H1 (cell line): ENCODE measurements at regions not wholly inside any gene's neighbourhood (a gene's known extent, or its start where the extent isn't known, plus 50 kb on each side); places are given as distances from the start of the nearest gene placed in this dataset.

Experiments used
- CTCF ChIA-PET: fragments of 300-600 bp; sonication (Branson Sonifier 250); formaldehyde crosslinking; loops from one replicate; lab custom pipeline; 2021; ENCODE audit not compliant: partially characterized antibody; lab: Charles Lee
- POLR2A ChIA-PET: fragments of 300-600 bp; sonication (Branson Sonifier 250); formaldehyde crosslinking; loops from one replicate; lab custom pipeline; 2021; ENCODE audit warnings: inconsistent platforms; ENCODE audit not compliant: partially characterized antibody; lab: Charles Lee
- DNase-seq, 2 experiments: peaks; one replicate each; pipeline versions ENCODE4 v3.0.0 to v3.0.0-alpha.2; 2010 to 2022; ENCODE audit warnings: low spot score in 2 of 2, low read depth in 1 of 2, mixed read lengths in 1 of 2
- FAIRE-seq: peaks from 2 replicates; lab custom pipeline; 2011; peaks lifted over from hg19 to GRCh38; lab: Jason Lieb, UNC
- H2AFZ ChIP-seq: 2 replicates; pipeline ENCODE4 v1.8.1; 2012; ENCODE audit warnings: low read length, inconsistent platforms
- H2AK5ac ChIP-seq: 2 replicates; pipeline ENCODE4 v1.6.1; 2013; ENCODE audit warnings: low read depth, low read length
- H2BK120ac ChIP-seq: replicated peaks from 2 replicates; pipeline ENCODE3; 2013; ENCODE audit warnings: low read depth, low read length, inconsistent platforms
- H2BK12ac ChIP-seq: 2 replicates; pipeline ENCODE4 v1.6.1; 2013; ENCODE audit warnings: low read depth, low read length
- H2BK15ac ChIP-seq: 2 replicates; pipeline ENCODE4 v1.6.1; 2013; ENCODE audit warnings: low read length
- H2BK20ac ChIP-seq: 2 replicates; pipeline ENCODE4 v1.6.1; 2013; ENCODE audit warnings: low read length
- H2BK5ac ChIP-seq: 2 replicates; pipeline ENCODE4 v1.6.1; 2013; ENCODE audit warnings: low read depth, low read length
- H3K14ac ChIP-seq: 2 replicates; pipeline ENCODE4 v1.6.1; 2013; ENCODE audit warnings: inconsistent platforms; ENCODE audit not compliant: insufficient read length
- H3K18ac ChIP-seq: 2 replicates; pipeline ENCODE4 v1.6.1; 2013; ENCODE audit warnings: low read length; ENCODE audit errors: extremely low read depth
- H3K23ac ChIP-seq: 2 replicates; pipeline ENCODE4 v1.6.1; 2013; ENCODE audit warnings: inconsistent platforms; ENCODE audit not compliant: insufficient read length
- H3K23me2 ChIP-seq: 2 replicates; pipeline ENCODE4 v1.6.1; 2013; ENCODE audit warnings: low read depth, low read length
- H3K27ac ChIP-seq: 2 replicates; pipeline ENCODE4 v1.6.1; 2011; ENCODE audit warnings: low read depth, low read length, inconsistent platforms
- H3K27me3 ChIP-seq, 4 experiments: replicated peaks in 1 of 4; 1 replicate in 1 of 4; 2 replicates in 3 of 4; pipeline versions ENCODE4 v1.6.1 to v1.8.1; 2011 to 2013; ENCODE audit warnings: low read length in 3 of 4, mild to moderate bottlenecking in 3 of 4, inconsistent platforms in 2 of 4, mixed read lengths in 2 of 4, moderate library complexity in 1 of 4; ENCODE audit not compliant: control insufficient read depth in 3 of 4, insufficient read depth in 3 of 4; ENCODE audit errors: extremely low read depth in 1 of 4
- H3K36me3 ChIP-seq, 4 experiments: 2 replicates each; pipeline versions ENCODE4 v1.6.1 to v1.8.1; 2011 to 2013; ENCODE audit warnings: mild to moderate bottlenecking in 4 of 4, low read length in 3 of 4, moderate library complexity in 2 of 4, control low read depth in 1 of 4, inconsistent platforms in 1 of 4; ENCODE audit not compliant: insufficient read depth in 4 of 4, control insufficient read depth in 2 of 4
- H3K4ac ChIP-seq: replicated peaks from 2 replicates; pipeline ENCODE3; 2013; ENCODE audit warnings: low read length, low read depth, mixed read lengths, inconsistent platforms; ENCODE audit not compliant: insufficient read length
- H3K4me1 ChIP-seq, 4 experiments: replicated peaks in 1 of 4; 1 replicate in 1 of 4; 2 replicates in 3 of 4; pipeline versions ENCODE4 v1.6.1 to v1.8.1; 2011 to 2013; ENCODE audit warnings: low read length in 3 of 4, inconsistent platforms in 2 of 4, mixed read lengths in 1 of 4; ENCODE audit not compliant: insufficient read depth in 4 of 4, control insufficient read depth in 3 of 4
- H3K4me2 ChIP-seq, 2 experiments: 2 replicates each; pipeline versions ENCODE4 v1.6.1 to v1.8.1; 2011 to 2013; ENCODE audit warnings: low read depth in 2 of 2, low read length in 2 of 2, control low read depth in 1 of 2, inconsistent platforms in 1 of 2, mild to moderate bottlenecking in 1 of 2; ENCODE audit not compliant: insufficient read depth in 1 of 2
- H3K4me3 ChIP-seq, 4 experiments: fragments of 200-600, 300-600 bp in 1 of 4; sonication (generic), shearing (Covaris generic), sonication (Bioruptor Twin) in 1 of 4; 2 replicates each; pipeline versions ENCODE4 v1.5.1 to v1.8.1; 2011 to 2016; ENCODE audit warnings: low read length in 4 of 4, low read depth in 3 of 4, control low read depth in 2 of 4, inconsistent platforms in 2 of 4, mild to moderate bottlenecking in 2 of 4, mixed read lengths in 1 of 4, moderate library complexity in 1 of 4; ENCODE audit not compliant: insufficient read depth in 2 of 4; ENCODE audit errors: extremely low read depth in 1 of 4
- H3K56ac ChIP-seq: replicated peaks from 2 replicates; pipeline ENCODE3; 2013; ENCODE audit warnings: low read depth, mild to moderate bottlenecking, mixed read lengths, low read length, inconsistent platforms; ENCODE audit not compliant: insufficient read length
- H3K79me1 ChIP-seq: 2 replicates; pipeline ENCODE4 v1.6.1; 2013; ENCODE audit warnings: low read depth, low read length, control low read depth
- H3K79me2 ChIP-seq, 2 experiments: 2 replicates each; pipeline versions ENCODE4 v1.6.1 to v1.8.1; 2012 to 2013; ENCODE audit warnings: low read length in 2 of 2, mild to moderate bottlenecking in 2 of 2, inconsistent platforms in 1 of 2; ENCODE audit not compliant: insufficient read depth in 2 of 2, control insufficient read depth in 1 of 2
- H3K9ac ChIP-seq, 4 experiments: replicated peaks in 1 of 4; 1 replicate in 1 of 4; 2 replicates in 3 of 4; pipeline versions ENCODE4 v1.6.1 to v1.8.1; 2011 to 2013; ENCODE audit warnings: low read depth in 3 of 4, low read length in 3 of 4, control low read depth in 2 of 4, mild to moderate bottlenecking in 2 of 4, moderate library complexity in 2 of 4, inconsistent platforms in 1 of 4; ENCODE audit errors: extremely low read depth in 1 of 4
- H3K9me3 ChIP-seq, 2 experiments: 2 replicates each; pipeline versions ENCODE4 v1.6.1 to v1.8.1; 2012 to 2013; ENCODE audit warnings: mild to moderate bottlenecking in 2 of 2, moderate library complexity in 2 of 2, control low read depth in 1 of 2, inconsistent platforms in 1 of 2, low read depth in 1 of 2, low read length in 1 of 2, mixed read lengths in 1 of 2; ENCODE audit not compliant: insufficient read depth in 2 of 2
- H4K20me1 ChIP-seq, 2 experiments: replicated peaks in 1 of 2; 2 replicates each; pipeline versions ENCODE3 to v1.8.1; 2011 to 2013; ENCODE audit warnings: inconsistent platforms in 2 of 2, low read length in 2 of 2, mild to moderate bottlenecking in 1 of 2; ENCODE audit not compliant: insufficient read depth in 2 of 2, control insufficient read depth in 1 of 2
- H4K5ac ChIP-seq: 2 replicates; pipeline ENCODE4 v1.6.1; 2013; ENCODE audit warnings: low read length, low read depth, mixed read lengths, inconsistent platforms; ENCODE audit not compliant: insufficient read length
- H4K8ac ChIP-seq: 2 replicates; pipeline ENCODE4 v1.8.0; 2013; ENCODE audit warnings: mild to moderate bottlenecking, moderate library complexity, low read length, inconsistent platforms; ENCODE audit not compliant: insufficient read depth; ENCODE audit errors: extremely low read depth
- H4K91ac ChIP-seq: replicated peaks from 2 replicates; pipeline ENCODE3; 2013; ENCODE audit warnings: low read length, mixed read lengths, inconsistent platforms; ENCODE audit not compliant: insufficient read length
- BACH1 ChIP-seq: IDR thresholded peaks from 2 replicates; pipeline ENCODE4 v1.6.1; 2012; ENCODE audit warnings: low read length, improper control_type of control experiment
- CBX8 ChIP-seq: fragments of 300-800, 300-1000 bp; sonication (generic); IDR thresholded peaks from 2 replicates; pipeline ENCODE4 v1.7.1; 2016; ENCODE audit warnings: low read depth, low read length, borderline replicate concordance
- CHD1 ChIP-seq: IDR thresholded peaks from 2 replicates; pipeline ENCODE4 v1.6.1; 2012; ENCODE audit warnings: low read depth, low read length, improper control_type of control experiment
- CREB1 ChIP-seq: IDR thresholded peaks from 2 replicates; pipeline ENCODE4 v1.6.1; 2012; ENCODE audit warnings: inconsistent platforms
- EP300 ChIP-seq, 2 experiments: IDR thresholded peaks; 1 replicate in 1 of 2; 2 replicates in 1 of 2; pipeline ENCODE4 v1.6.1; 2011 to 2012; ENCODE audit warnings: low read depth in 2 of 2, low read length in 2 of 2, mild to moderate bottlenecking in 2 of 2, borderline replicate concordance in 1 of 2, inconsistent platforms in 1 of 2, moderate library complexity in 1 of 2
- GABPA ChIP-seq: IDR thresholded peaks from 2 replicates; pipeline ENCODE4 v1.6.1; 2011; ENCODE audit warnings: mild to moderate bottlenecking, low read length, moderate library complexity, borderline replicate concordance; ENCODE audit not compliant: insufficient read depth
- KDM5A ChIP-seq: fragments of 200-600 bp; IDR thresholded peaks from 2 replicates; pipeline ENCODE4 v1.7.1; 2012; ENCODE audit warnings: mild to moderate bottlenecking, low read length, inconsistent platforms, mixed read lengths
- RBBP5 ChIP-seq: IDR thresholded peaks from 2 replicates; pipeline ENCODE4 v1.7.1; 2012; ENCODE audit warnings: low read depth, mild to moderate bottlenecking, inconsistent platforms, low read length, moderate library complexity, borderline replicate concordance
- SAP30 ChIP-seq: fragments of 300-600 bp; sonication (generic); IDR thresholded peaks from 2 replicates; pipeline ENCODE4 v1.7.1; 2012; ENCODE audit warnings: low read length, moderate library complexity, mild to moderate bottlenecking, inconsistent platforms; ENCODE audit not compliant: insufficient read depth, insufficient replicate concordance
- SIN3A ChIP-seq, 2 experiments: IDR thresholded peaks in 1 of 2; conservative IDR thresholded peaks in 1 of 2; 2 replicates each; pipeline ENCODE4 v1.6.1; 2011 to 2012; ENCODE audit warnings: low read length in 2 of 2, improper control_type of control experiment in 1 of 2, low read depth in 1 of 2, mild to moderate bottlenecking in 1 of 2
- SP2 ChIP-seq: IDR thresholded peaks from 2 replicates; pipeline ENCODE4 v1.6.1; 2012; ENCODE audit warnings: mild to moderate bottlenecking, low read length, inconsistent platforms
- SRF ChIP-seq: IDR thresholded peaks from 2 replicates; pipeline ENCODE4 v1.6.1; 2011; ENCODE audit warnings: mild to moderate bottlenecking, low read depth, low read length, moderate library complexity
- TAF7 ChIP-seq: optimal IDR thresholded peaks from 2 replicates; pipeline ENCODE3; 2011; ENCODE audit warnings: low read depth, mild to moderate bottlenecking, inconsistent platforms, low read length, moderate library complexity, borderline replicate concordance
- WGBS, 2 experiments: shearing (Covaris generic) in 1 of 2; methylation state at CpG; one replicate each; pipeline versions ENCODE4 v1.1.6 to v1.1.7; 2013 to 2015; ENCODE audit warnings: low lambda C conversion rate in 2 of 2, mixed read lengths in 2 of 2, inconsistent platforms in 1 of 2, low coverage in 1 of 2, missing lambda C conversion rate in 1 of 2; ENCODE audit not compliant: insufficient replicate concordance in 2 of 2, insufficient coverage in 1 of 2, insufficient read length in 1 of 2; ENCODE audit errors: extremely low coverage in 1 of 2, missing lambda C conversion rate in 1 of 2; 5-methylcytosine and 5-hydroxymethylcytosine counted together
- TF ChIP-seq, protein P1 (sequence below): IDR thresholded peaks from 2 replicates; pipeline ENCODE4 v1.6.1; 2012; ENCODE audit warnings: inconsistent platforms

DNA sequence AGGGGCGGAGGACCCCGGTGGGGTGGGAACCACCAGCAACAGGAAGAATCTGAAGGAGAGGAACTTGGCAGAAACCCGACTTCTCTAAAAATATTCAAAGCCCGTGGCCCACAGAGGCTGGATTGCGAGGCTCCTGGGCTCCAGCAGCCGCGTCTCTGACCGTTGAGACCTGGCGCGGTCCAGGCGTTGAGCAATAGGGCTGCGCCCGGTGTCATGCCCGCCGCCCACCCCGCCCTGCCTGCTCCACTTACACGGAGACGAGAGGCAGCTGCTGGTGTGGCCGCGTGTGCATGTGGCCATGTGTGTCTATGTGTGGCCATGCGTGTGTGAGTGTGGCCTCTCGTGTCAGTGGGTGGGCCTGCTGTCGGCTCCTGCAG, 83.6 kb downstream of the IRF8 start:
- H3K23ac ChIP-seq, result no peak overlapping the region
- no peaks in the 10 kb centered on the region for H3K4me1 ChIP-seq
- no peaks in the 10 kb centered on the region for H3K79me1 ChIP-seq
- no peak overlapping the region for H4K5ac ChIP-seq
- H3K79me2 ChIP-seq, result no peaks in the 10 kb centered on the region
- H4K8ac ChIP-seq, result no peak overlapping the region
- H2BK120ac ChIP-seq, result no peak overlapping the region
- no peak overlapping the region for H2BK5ac ChIP-seq
- no peak overlapping the region for H2BK20ac ChIP-seq
- no peaks in the 10 kb centered on the region for H3K23me2 ChIP-seq
- no peak overlapping the region for H3K27ac ChIP-seq
- H3K9ac ChIP-seq, result no peak overlapping the region
- H3K27me3 ChIP-seq, result no peaks in the 10 kb centered on the region
- no peak overlapping the region for H3K4me3 ChIP-seq
- no peak overlapping the region for H4K91ac ChIP-seq
- H2AK5ac ChIP-seq, result no peak overlapping the region
- H3K4ac ChIP-seq, result no peak overlapping the region
- POLR2A ChIA-PET, result no interaction called here
- H2BK15ac ChIP-seq, result no peak overlapping the region
- no peaks in the 10 kb centered on the region for H3K9me3 ChIP-seq
- no peak overlapping the region for H2AFZ ChIP-seq
- CTCF ChIA-PET, result interaction anchor here (0.7 to 18.2 kb wide), 6 partner anchors 8 to 163 kb away, joined by 3 to 319 read pairs (median 5); no protein-coding TSS in a partner anchor
- H3K18ac ChIP-seq, result no peak overlapping the region
- 87% methylated on average over 18 of the region's 23 CpGs; no CpG with 5 or more reads in 1 of the 2 experiments for WGBS, 2 experiments
- H3K4me2 ChIP-seq, result no peak overlapping the region
- no peaks in the 10 kb centered on the region for H3K36me3 ChIP-seq
- no peaks in the 10 kb centered on the region for H4K20me1 ChIP-seq
- H3K14ac ChIP-seq, result no peak overlapping the region
- H2BK12ac ChIP-seq, result no peak overlapping the region
- FAIRE-seq, result no peak
- no peak for DNase-seq
- no peak overlapping the region for H3K56ac ChIP-seq
- no peak for TF ChIP-seq RBBP5
- no peak for TF ChIP-seq SAP30
- no peak for TF ChIP-seq CREB1
- no peak for TF ChIP-seq KDM5A
- no peak for TF ChIP-seq SIN3A (conservative IDR thresholded peaks at IDR 0.05 in 1 of 2, IDR thresholded peaks at IDR 0.05 in 1 of 2; ENCODE audit: low read depth in 1 of 2, low read length in 2 of 2)
- TF ChIP-seq EP300 (IDR thresholded peaks at IDR 0.05; ENCODE audit: borderline replicate concordance in 1 of 2, low read depth in 2 of 2, low read length in 2 of 2), result no peak
- TF ChIP-seq SRF, result no peak
- no peak for TF ChIP-seq TAF7
- no peak for TF ChIP-seq GABPA
- TF ChIP-seq, protein P1, sequence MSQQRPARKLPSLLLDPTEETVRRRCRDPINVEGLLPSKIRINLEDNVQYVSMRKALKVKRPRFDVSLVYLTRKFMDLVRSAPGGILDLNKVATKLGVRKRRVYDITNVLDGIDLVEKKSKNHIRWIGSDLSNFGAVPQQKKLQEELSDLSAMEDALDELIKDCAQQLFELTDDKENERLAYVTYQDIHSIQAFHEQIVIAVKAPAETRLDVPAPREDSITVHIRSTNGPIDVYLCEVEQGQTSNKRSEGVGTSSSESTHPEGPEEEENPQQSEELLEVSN, result no peak
- no peak for TF ChIP-seq BACH1
- TF ChIP-seq CHD1, result no peak
- TF ChIP-seq SP2, result no peak
- TF ChIP-seq CBX8, result no peak
